CD4-positive, CD25-positive, alpha-beta regulatory T cell (primary cell): ENCODE measurements at regions not wholly inside any gene's neighbourhood (a gene's known extent, or its start where the extent isn't known, plus 50 kb on each side); places are given as distances from the start of the nearest gene placed in this dataset.

Experiments used
- ATAC-seq, 2 donors: fragments of 150-1000 bp; cut with Tn5 transposase; one replicate each; pipeline ENCODE4 v1.10.0; 2021; ENCODE audit warnings: low read depth in 2 of 2, moderate number of reproducible peaks in 2 of 2, moderate library complexity in 1 of 2
- DNase-seq, 3 donors: peaks; one replicate each; pipeline versions ENCODE4 v3.0.0 to v3.0.0-alpha.2; 2012 to 2022; ENCODE audit warnings: mixed read lengths in 1 of 3
- H3K27ac ChIP-seq: one replicate; pipeline ENCODE4 v1.7.0; 2013; ENCODE audit warnings: mild to moderate bottlenecking, low read length; ENCODE audit not compliant: insufficient read depth, poor library complexity, severe bottlenecking
- H3K27me3 ChIP-seq: one replicate; pipeline ENCODE4 v1.7.0; 2013; ENCODE audit warnings: low read length; ENCODE audit not compliant: control insufficient read depth, insufficient read depth
- H3K36me3 ChIP-seq: one replicate; pipeline ENCODE4 v1.7.0; 2013; ENCODE audit warnings: mild to moderate bottlenecking, low read length, moderate library complexity; ENCODE audit not compliant: control insufficient read depth, insufficient read depth
- H3K4me1 ChIP-seq: 2 replicates; pipeline ENCODE4 v1.7.0; 2013; ENCODE audit warnings: mild to moderate bottlenecking, low read length; ENCODE audit not compliant: insufficient read depth, control insufficient read depth, poor library complexity, severe bottlenecking
- H3K4me3 ChIP-seq: one replicate; pipeline ENCODE4 v1.7.0; 2013; ENCODE audit warnings: low read depth, mild to moderate bottlenecking, low read length, moderate library complexity
- H3K9me3 ChIP-seq, 2 experiments: 1 replicate in 1 of 2; 2 replicates in 1 of 2; pipeline ENCODE4 v1.7.0; 2013; ENCODE audit warnings: low read length in 2 of 2, mild to moderate bottlenecking in 1 of 2, moderate library complexity in 1 of 2; ENCODE audit not compliant: control insufficient read depth in 2 of 2
- H3K27ac Mint-ChIP-seq, 3 donors: one replicate each; pipeline ENCODE4 v1.8.0; 2020 to 2022; ENCODE audit warnings: mild to moderate bottlenecking in 3 of 3, mixed read lengths in 3 of 3, moderate library complexity in 2 of 3
- H3K27me3 Mint-ChIP-seq: one replicate; pipeline ENCODE4 v1.8.0; 2022; ENCODE audit warnings: mild to moderate bottlenecking, mixed read lengths
- H3K36me3 Mint-ChIP-seq: one replicate; pipeline ENCODE4 v1.8.0; 2020; ENCODE audit warnings: mixed read lengths
- H3K4me1 Mint-ChIP-seq, 4 donors: one replicate each; pipeline ENCODE4 v1.8.0; 2020 to 2022; ENCODE audit warnings: mixed read lengths in 4 of 4, mild to moderate bottlenecking in 1 of 4
- H3K4me3 Mint-ChIP-seq, 4 donors: one replicate each; pipeline ENCODE4 v1.8.0; 2020 to 2022; ENCODE audit warnings: mild to moderate bottlenecking in 4 of 4, mixed read lengths in 4 of 4, moderate library complexity in 3 of 4
- H3K9me3 Mint-ChIP-seq, 7 donors: one replicate each; pipeline ENCODE4 v1.8.0; 2020 to 2022; ENCODE audit warnings: mixed read lengths in 7 of 7, mild to moderate bottlenecking in 3 of 7, moderate library complexity in 2 of 7

- Mint-ChIP-seq H3K9me3 (peaks cover 0 to 2% (median 0%) of the 10 kb centered on the region in 7 donors), H3K27me3 (no peaks in the 10 kb centered on the region), H3K27ac (no peak overlapping the region), H3K4me1 (no peaks in the 10 kb centered on the region), H3K4me3 (no peak overlapping the region), H3K36me3 (no peaks in the 10 kb centered on the region)
- ATAC-seq (no peak), DNase-seq (no peak)
- no peaks in the 10 kb centered on the region for H3K9me3 ChIP-seq
- H3K27ac ChIP-seq, result no peak overlapping the region
- no peaks in the 10 kb centered on the region for H3K36me3 ChIP-seq
- H3K27me3 ChIP-seq, result no peaks in the 10 kb centered on the region
- H3K4me3 ChIP-seq, result no peak overlapping the region
- H3K4me1 ChIP-seq, result no peaks in the 10 kb centered on the region
Observed at GRCh38 chr3:22115581-22115980, 364.6 kb upstream of the ZNF385D start.

- Histone ChIP-seq H3K4me1 (no peaks in the 10 kb centered on the region), H3K27me3 (no peaks in the 10 kb centered on the region), H3K4me3 (no peak overlapping the region), H3K27ac (no peak overlapping the region), H3K9me3 (no peaks in the 10 kb centered on the region), H3K36me3 (no peaks in the 10 kb centered on the region)
- DNase-seq, result no peak
- ATAC-seq, result no peak
- Mint-ChIP-seq H3K9me3 (peaks cover 0 to 2% (median 0%) of the 10 kb centered on the region in 7 donors), H3K4me1 (no peaks in the 10 kb centered on the region), H3K27ac (no peak overlapping the region), H3K36me3 (no peaks in the 10 kb centered on the region), H3K27me3 (no peaks in the 10 kb centered on the region), H3K4me3 (no peak overlapping the region)
Observed at GRCh38 chr3:22117091-22117490, 366.1 kb upstream of the ZNF385D start.

GRCh38 chr3:22117751-22118346, 366.8 kb upstream of the ZNF385D start:
- no peak overlapping the region for H3K27ac ChIP-seq
- Mint-ChIP-seq H3K27ac (no peak overlapping the region), H3K4me1 (no peaks in the 10 kb centered on the region), H3K4me3 (no peak overlapping the region), H3K27me3 (no peaks in the 10 kb centered on the region), H3K9me3 (peaks cover 0 to 2% (median 0%) of the 10 kb centered on the region in 7 donors), H3K36me3 (no peaks in the 10 kb centered on the region)
- ATAC-seq, result no peak
- DNase-seq, result peak in 1 of 3 donors; percentile 31
- no peaks in the 10 kb centered on the region for H3K9me3 ChIP-seq
- no peaks in the 10 kb centered on the region for H3K27me3 ChIP-seq
- H3K36me3 ChIP-seq, result no peaks in the 10 kb centered on the region
- H3K4me1 ChIP-seq, result no peaks in the 10 kb centered on the region
- H3K4me3 ChIP-seq, result no peak overlapping the region

GRCh38 chr3:22118542-22118941, 367.5 kb upstream of the ZNF385D start:
- H3K27me3 Mint-ChIP-seq, result no peaks in the 10 kb centered on the region
- no peak overlapping the region for H3K27ac Mint-ChIP-seq

GRCh38 chr3:22121068-22121701, 370.2 kb upstream of the ZNF385D start:
- H3K9me3 ChIP-seq, result no peaks in the 10 kb centered on the region
- Mint-ChIP-seq H3K9me3 (peaks cover 0 to 5% (median 2%) of the 10 kb centered on the region in 7 donors), H3K4me1 (no peaks in the 10 kb centered on the region), H3K36me3 (no peaks in the 10 kb centered on the region), H3K27me3 (no peaks in the 10 kb centered on the region), H3K27ac (peak overlapping the region in 1 of 3 donors; percentile 35), H3K4me3 (no peak overlapping the region)
- no peaks in the 10 kb centered on the region for H3K36me3 ChIP-seq
- ATAC-seq, result no peak
- no peak for DNase-seq
- no peak overlapping the region for H3K4me3 ChIP-seq
- H3K4me1 ChIP-seq, result no peaks in the 10 kb centered on the region
- no peaks in the 10 kb centered on the region for H3K27me3 ChIP-seq
- no peak overlapping the region for H3K27ac ChIP-seq

More at GRCh38 chr3:22118542-22118941, 367.5 kb upstream of the ZNF385D start:
- H3K4me1 ChIP-seq, result no peaks in the 10 kb centered on the region
- no peak overlapping the region for H3K4me3 ChIP-seq
- H3K9me3 ChIP-seq, result no peaks in the 10 kb centered on the region
- H3K27me3 ChIP-seq, result no peaks in the 10 kb centered on the region
- Mint-ChIP-seq H3K9me3 (peaks cover 0 to 4% (median 0%) of the 10 kb centered on the region in 7 donors), H3K4me1 (no peaks in the 10 kb centered on the region), H3K4me3 (no peak overlapping the region), H3K36me3 (no peaks in the 10 kb centered on the region)
- no peak for ATAC-seq
- H3K27ac ChIP-seq, result no peak overlapping the region
- H3K36me3 ChIP-seq, result no peaks in the 10 kb centered on the region
- DNase-seq, result no peak

- DNase-seq (no peak), ATAC-seq (no peak)
- Mint-ChIP-seq H3K9me3 (peaks cover 0 to 13% (median 2%) of the 10 kb centered on the region in 7 donors), H3K36me3 (no peaks in the 10 kb centered on the region), H3K4me1 (no peaks in the 10 kb centered on the region), H3K27me3 (no peaks in the 10 kb centered on the region), H3K27ac (no peak overlapping the region), H3K4me3 (no peak overlapping the region)
- Histone ChIP-seq H3K27me3 (no peaks in the 10 kb centered on the region), H3K4me1 (no peaks in the 10 kb centered on the region), H3K9me3 (no peaks in the 10 kb centered on the region), H3K4me3 (no peak overlapping the region), H3K36me3 (no peaks in the 10 kb centered on the region), H3K27ac (no peak overlapping the region)
Observed at GRCh38 chr3:22122567-22122966, 371.6 kb upstream of the ZNF385D start.

- H3K27ac ChIP-seq, result no peak overlapping the region
- no peak overlapping the region for H3K27ac Mint-ChIP-seq
- H3K9me3 Mint-ChIP-seq, result peaks cover 0 to 19% (median 4%) of the 10 kb centered on the region in 7 donors
- H3K9me3 ChIP-seq, result peaks cover 0 to 7% of the 10 kb centered on the region in 2 experiments
- ATAC-seq (no peak), DNase-seq (no peak)
- H3K4me3 Mint-ChIP-seq, result no peak overlapping the region
- H3K4me1 ChIP-seq, result no peaks in the 10 kb centered on the region
- no peak overlapping the region for H3K4me3 ChIP-seq
- H3K27me3 Mint-ChIP-seq, result no peaks in the 10 kb centered on the region
- no peaks in the 10 kb centered on the region for H3K4me1 Mint-ChIP-seq
- no peaks in the 10 kb centered on the region for H3K36me3 Mint-ChIP-seq
- no peaks in the 10 kb centered on the region for H3K36me3 ChIP-seq
- H3K27me3 ChIP-seq, result no peaks in the 10 kb centered on the region
Observed at GRCh38 chr3:22129101-22129500, 378.1 kb upstream of the ZNF385D start.

- no peak overlapping the region for H3K27ac ChIP-seq
- H3K4me3 ChIP-seq, result no peak overlapping the region
- H3K27me3 Mint-ChIP-seq, result no peaks in the 10 kb centered on the region
- no peaks in the 10 kb centered on the region for H3K36me3 ChIP-seq
- H3K4me1 Mint-ChIP-seq, result peaks cover 0 to 4% (median 0%) of the 10 kb centered on the region in 4 donors
- no peaks in the 10 kb centered on the region for H3K9me3 ChIP-seq
- no peak overlapping the region for H3K4me3 Mint-ChIP-seq
- H3K27ac Mint-ChIP-seq, result no peak overlapping the region
- H3K27me3 ChIP-seq, result no peaks in the 10 kb centered on the region
- H3K9me3 Mint-ChIP-seq, result peaks cover 0 to 7% (median 4%) of the 10 kb centered on the region in 7 donors
- DNase-seq (no peak), ATAC-seq (no peak)
- H3K36me3 Mint-ChIP-seq, result no peaks in the 10 kb centered on the region
- no peaks in the 10 kb centered on the region for H3K4me1 ChIP-seq
Observed at GRCh38 chr3:22141769-22142168, 390.8 kb upstream of the ZNF385D start.
